GM19372 (cell line): ENCODE measurements at regions not wholly inside any gene's neighbourhood (a gene's known extent, or its start where the extent isn't known, plus 50 kb on each side); places are given as distances from the start of the nearest gene placed in this dataset.

Experiments used
- ATAC-seq: cut with Tn5 transposase; IDR thresholded peaks from one replicate; pipeline ENCODE4 v1.9.1; 2021; ENCODE audit warnings: mild to moderate bottlenecking, low read depth, moderate library complexity; ENCODE audit not compliant: unreplicated experiment

DNA sequence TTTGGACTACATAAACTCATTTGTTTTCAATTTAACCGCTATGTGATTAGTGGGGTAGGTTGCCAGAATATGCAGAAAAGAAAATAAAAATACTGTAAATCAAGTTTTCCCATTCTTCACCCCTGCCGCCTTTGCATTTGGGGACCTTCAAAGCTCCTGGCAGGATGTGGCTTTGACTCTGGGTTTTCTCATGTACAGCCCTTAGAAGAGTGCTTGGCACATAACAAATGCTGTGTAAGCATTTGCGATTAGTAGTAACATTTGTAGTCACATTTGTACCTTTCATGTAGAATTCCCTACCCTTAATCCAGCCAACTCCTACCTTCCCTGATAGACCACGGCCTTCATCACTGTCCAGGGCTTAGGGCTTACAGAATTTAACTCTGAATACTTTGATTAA, 262.6 kb downstream of the MREG start:
- no peak for ATAC-seq

DNA sequence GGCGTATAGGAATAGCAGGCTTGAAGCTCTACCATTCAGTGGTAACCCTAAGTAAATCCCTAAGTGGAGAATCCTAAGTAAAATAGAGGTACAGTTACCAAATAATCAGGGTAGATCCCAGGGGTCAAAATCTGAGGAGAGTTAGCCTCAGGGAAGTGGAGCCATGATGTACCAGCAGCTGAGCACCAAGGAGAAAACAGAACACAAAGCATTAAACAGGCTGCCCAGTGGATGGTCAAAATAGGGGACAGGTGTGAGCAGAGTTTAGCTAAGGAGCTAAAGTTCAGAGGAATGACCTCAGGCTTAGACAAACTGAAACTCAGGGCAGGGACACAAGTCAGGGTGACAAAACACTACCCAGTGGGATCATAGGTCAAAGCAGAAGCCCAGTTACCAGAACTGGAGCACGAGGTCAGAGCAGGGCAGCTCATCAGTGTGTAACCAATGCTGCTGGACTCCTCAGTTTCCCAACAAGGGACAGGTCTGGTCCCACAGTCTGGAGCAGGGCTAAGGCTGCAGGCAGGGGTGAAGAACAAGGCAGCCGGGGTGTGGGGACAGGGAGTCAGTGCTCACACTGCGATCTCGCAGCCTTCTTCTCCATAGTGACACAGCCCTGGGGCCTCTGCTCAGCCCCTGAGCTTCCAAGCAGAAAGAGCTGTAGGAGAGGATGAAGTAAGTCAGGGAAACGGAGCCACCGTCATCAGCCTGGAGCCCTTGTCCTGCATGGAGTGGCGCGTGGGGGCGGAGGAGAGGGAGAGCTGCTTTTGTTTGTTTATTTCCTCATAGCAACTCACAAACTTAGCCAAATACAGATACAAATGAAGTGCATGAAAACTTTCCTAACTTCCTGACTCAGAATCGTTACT, 264.0 kb downstream of the MREG start:
- no peak for ATAC-seq

DNA sequence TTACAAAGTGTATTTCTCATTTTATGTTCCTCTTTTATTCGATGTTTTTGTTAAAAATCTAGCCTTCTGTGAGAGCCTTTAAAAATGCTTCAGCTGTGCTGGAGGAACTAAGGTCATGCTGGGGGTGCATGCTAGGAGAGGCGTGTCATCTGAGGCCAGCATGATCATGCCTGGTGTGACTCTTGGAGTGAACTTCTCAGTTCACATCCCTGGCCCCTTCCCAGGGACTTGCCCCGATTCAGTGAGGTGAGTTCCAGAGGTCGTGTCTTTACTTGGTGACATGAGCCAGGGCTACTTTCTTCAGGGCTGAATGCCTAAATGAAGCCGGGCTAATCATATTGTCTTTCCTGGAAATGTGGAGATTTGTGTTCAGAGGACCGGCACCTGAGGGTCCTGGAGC, 264.9 kb downstream of the MREG start:
- no peak for ATAC-seq

DNA sequence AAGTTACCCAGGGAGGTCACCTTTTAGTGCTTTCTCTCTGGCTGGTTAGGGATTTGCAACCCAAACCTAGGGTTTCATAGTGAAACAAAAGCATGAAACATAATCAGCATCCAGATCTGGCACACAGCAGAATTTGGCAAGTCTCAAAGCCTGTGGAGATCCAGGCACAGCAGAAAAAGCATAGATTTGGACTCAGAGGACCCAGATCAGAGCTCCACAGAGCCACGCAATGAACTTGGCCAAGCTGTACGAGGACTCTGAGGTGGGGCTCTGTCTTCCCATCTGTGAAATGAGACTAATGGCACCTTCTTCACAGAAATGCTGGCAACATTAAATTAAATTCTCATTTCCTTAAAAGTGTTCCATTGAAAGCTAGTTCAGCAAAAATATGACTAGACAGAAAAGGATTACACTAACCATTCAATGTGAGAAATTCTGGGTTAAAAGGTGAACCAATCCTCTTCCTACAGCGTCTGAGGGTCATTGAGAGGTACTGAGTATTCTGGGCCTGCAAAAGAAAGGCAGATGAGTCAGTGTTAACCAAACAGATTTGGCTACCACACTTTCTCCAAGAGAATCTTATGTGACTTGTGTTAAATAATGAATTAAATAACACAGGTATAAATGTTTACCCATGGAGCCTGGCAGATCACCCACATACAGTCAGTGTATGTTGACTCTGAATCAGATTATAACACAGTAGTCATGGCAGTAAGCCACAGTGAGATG, 266.3 kb downstream of the MREG start:
- ATAC-seq, result no peak

DNA sequence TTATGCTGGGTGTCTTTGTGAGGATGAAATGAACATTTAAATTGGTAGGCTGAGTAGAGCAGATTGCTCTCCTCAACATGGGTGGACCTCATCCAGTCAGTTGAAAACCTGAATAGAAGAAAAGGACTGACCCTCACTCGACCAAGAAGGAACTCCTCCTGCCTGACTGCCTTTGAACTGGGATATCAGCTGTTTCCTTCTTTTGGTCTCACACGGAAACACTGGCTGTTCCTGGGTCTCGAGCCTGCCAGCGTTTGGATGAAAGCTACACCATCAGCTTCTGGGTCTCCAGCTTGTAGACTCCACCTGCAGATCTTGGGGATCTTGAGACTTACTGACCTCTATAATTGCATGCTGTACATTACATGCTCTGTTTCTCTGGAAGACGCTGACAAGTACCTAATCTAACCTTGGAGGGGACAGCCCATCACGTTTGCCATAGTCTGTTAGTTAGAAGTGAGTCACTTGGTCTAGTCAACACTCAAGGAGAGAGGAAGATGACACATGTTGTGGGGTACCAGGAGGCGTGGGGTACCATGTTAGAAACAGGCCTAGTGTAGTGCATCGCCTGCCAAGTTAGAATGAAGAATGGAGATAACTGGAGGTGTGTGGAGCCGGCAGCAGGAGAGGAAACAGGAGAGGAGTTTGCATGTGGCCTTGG, 267.0 kb downstream of the MREG start:
- no peak for ATAC-seq

DNA sequence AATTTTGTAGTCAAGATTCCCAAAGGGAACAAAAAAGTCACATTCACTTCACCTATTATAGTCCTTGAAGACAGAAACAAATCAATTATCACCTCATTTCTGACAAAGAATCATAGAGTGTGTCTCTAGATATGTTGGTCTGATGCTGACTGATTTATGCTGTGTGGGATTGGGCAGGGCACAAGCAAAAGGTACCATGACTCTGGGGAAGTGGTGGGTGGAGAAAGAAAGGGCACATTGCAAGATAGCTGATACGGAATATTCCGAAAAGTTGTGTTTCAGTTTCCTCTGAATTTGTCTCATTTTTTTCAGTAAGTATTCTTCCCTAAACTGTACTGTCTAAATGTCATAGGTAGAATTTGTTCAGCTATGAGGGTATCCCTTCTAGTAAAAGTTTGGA, 268.0 kb downstream of the MREG start:
- no peak for ATAC-seq

DNA sequence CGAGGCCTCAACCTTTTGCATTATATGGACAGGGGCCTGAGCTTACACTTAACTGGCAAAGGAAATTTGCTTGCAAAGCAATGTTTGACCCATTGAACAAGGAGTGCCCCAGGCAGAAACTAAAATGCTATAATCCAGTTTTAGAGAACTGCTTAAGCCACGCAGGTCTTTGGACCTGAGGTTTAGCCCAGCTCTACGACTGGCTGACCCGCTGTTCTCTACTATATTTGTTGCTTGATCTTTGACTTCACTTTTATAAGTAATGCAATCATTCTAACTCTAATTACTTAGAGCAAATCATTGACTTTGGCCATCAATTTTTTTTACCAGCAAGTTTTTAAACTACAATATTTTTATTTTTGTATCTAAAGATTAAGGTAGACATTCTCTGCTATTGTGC, 268.8 kb downstream of the MREG start:
- ATAC-seq, result no peak

DNA sequence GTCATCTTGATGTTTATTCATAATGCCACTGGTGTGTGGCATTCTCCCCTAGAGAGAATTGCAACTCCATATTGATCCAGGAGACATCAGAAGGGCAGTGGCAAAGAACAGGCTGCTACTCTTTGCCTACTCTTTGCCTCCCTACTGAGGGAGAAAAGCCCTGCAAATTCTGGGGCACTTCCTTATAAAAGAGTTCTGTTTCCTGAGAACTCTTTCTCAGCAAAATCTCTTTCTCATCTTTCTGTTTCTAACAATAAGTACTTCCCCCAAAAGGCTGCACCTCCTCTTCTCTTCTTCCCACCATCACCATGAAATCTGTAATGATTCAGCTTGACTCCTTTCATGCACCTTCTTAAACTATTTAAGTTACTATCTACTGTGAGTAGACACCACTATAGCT, 270.3 kb downstream of the MREG start:
- no peak for ATAC-seq

DNA sequence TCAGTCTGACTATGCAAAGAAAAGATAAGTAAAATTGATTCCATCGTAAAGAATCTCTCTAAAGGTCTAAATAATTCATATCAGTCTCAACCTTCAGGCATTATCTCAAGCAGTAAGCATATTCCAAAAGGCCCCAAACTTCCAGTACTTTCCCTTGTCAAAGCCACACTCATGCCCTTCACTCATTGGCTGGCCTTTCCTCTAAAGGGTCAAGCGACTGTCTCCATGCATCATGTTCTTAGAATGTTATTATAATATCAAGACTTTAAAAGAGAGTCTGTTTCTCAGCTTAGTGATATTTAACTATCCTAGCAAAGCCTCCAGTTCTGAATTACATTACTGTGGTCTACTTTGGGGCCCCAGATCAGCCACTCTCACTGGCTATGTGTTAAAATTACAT, 271.3 kb downstream of the MREG start:
- no peak for ATAC-seq

DNA sequence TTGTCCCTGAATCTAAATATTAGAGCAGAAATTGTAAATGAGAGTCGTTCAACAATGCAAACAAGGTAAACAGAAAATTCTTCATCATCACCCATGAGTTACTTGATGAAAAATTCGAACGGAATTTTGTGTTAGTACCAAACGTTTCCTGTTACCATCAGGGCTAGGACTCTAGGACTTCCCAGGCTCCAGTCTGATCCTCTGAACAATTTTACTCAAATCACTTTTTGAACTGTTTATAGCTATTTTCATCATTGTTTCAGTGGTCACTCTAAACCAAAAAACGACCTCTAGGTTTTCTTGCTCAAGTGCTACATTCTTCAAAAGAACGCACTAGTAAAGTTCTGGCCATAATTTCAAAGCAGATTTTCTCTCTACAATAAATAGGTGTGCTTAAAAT, 273.3 kb downstream of the MREG start:
- no peak for ATAC-seq

DNA sequence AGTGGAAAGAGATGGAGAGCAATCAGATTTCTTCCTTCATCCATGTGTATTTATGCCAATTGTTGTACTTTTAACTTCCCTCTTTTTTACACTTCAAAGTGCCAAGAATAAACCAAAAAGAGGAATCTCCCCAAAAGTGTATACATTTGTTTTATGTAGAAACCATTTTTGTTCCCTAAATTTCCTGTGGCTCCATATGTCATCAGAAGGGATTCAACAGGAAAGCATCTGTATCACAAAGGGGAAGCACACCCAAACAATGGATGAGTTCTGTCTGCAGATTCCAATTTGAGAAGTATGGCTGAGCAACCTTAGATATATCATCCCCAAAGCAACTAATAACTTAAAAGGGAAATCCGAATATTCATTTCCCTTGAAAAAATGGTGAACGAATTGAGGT, 275.0 kb downstream of the MREG start:
- no peak for ATAC-seq

DNA sequence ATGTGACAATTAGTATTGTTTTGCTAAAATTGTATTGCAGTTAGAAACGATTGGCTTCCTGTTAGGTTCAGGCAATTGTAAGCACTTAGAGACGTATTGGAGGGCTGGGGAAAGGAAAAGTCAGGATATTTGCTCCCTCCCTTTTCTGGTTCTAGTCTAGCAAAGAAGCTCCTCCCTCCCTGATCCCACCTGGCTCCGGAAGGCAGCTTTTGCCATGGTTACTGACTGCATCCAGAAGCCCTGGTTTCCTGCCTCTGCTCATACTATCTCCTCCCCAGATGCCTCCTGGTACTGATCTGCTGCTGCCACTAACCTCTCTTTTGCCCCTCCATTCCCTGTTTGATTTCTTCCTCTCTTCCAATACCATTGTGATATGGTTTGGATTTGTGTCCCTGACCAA, 275.9 kb downstream of the MREG start:
- ATAC-seq, result no peak

DNA sequence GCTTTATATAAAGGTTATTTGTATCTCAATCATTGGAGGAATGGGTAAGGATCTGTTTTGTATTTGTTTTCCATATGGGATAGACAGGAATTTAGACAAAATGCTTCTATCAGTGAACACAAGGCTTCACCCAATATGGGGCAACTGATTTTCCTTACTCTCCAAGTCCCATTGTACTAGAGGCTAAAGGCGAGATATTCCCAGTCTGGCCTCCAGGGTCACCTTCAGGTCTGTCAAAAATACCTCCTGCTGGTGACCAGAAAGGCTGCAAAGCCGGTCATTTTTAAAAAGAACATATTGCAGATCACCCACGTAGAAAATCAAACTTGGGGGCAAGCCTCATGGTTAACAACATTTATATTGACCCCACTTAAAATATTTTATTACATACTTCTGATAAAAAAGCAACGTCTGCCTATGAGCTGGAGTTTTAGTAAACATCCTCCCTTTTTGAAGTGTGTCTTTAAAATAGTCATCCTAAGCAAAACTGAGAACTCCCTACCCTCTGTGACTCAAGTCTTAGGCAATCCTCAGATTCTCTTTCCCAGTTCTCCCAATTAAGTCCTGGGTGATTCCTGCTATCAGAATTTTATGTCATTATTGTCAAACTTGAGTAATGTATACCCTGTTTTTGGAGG, 276.6 kb downstream of the MREG start:
- ATAC-seq, result no peak

DNA sequence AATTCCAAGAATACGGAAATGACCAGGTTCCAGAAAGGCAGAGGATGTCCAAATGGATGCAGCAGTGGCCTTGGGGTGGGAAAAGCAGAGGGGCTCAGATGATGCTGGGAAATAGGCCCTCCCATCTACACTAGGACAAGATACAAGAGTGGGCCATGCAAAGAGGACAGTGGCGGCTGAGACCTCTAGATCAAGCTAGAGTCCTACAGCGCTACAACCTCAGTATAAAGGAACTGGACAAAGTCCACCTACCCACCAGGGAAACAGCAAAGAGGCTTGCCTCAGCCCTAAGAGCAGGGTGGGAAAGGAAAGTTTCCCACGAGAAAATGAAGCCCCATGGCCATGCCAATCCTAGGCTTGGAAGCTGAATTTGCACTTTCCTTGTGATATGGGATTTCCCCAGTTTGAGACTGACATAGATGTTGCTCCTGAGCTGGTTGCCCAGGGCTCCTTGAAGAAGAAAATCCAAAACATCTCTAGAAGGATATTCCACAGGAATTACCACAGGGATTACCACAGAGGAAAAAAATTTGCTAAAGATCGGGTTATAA, 282.2 kb downstream of the MREG start:
- ATAC-seq, result no peak

DNA sequence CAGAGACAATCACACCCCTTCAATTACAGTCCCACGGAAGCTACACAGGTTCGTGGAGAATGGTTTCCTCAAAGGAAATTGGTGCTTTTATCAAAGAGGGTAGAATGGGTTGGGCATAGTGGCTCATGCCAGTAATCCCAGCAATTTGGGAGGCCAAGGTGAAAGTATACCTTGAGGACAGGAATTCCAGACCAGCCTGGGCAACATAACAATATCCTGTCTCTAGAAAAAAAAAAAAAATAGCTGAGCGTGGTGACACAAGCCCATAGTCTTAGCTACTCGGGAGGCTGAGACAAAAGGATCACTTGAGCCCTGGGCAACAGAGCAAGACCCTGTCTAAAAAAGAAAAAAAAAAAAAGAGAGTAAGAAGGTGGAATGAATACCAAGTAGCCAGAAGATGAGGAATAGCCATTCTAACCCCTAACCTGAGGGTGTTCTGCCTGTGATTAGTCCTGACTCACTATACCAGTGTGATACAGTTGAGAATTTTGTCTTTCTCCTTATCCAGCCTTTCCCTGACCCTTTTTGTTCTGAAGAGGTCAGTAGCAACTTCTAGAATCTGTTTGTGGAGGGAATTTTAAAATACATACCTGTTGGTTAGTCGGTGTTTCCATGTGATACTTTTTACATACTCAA, 283.2 kb downstream of the MREG start:
- no peak for ATAC-seq

DNA sequence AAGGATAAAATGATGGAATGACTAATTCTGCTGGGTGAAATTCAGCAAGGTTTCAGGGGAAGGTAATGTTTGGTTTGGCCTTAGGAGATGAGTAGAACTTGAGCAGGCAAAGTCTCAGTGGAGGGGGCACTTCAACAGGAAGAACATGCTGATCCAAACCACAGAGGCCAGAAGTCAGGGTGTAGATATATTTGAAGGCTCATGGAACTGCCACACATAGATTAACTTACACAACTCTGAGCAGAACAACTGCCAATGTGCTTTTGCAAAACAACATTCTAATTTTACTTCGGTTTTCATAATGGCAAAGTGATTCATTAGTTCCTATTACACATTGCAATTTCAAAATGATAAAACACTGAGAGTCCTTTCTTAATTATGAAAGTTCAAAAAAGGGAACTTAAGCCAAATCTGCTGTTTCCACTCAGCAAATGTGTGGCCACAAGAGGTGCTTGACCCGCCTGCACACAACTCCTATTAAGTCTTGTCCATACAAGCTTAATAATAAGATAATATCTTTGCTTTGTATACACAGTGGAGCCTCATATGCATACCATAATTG, 284.8 kb downstream of the MREG start:
- ATAC-seq, result peak; percentile 84

DNA sequence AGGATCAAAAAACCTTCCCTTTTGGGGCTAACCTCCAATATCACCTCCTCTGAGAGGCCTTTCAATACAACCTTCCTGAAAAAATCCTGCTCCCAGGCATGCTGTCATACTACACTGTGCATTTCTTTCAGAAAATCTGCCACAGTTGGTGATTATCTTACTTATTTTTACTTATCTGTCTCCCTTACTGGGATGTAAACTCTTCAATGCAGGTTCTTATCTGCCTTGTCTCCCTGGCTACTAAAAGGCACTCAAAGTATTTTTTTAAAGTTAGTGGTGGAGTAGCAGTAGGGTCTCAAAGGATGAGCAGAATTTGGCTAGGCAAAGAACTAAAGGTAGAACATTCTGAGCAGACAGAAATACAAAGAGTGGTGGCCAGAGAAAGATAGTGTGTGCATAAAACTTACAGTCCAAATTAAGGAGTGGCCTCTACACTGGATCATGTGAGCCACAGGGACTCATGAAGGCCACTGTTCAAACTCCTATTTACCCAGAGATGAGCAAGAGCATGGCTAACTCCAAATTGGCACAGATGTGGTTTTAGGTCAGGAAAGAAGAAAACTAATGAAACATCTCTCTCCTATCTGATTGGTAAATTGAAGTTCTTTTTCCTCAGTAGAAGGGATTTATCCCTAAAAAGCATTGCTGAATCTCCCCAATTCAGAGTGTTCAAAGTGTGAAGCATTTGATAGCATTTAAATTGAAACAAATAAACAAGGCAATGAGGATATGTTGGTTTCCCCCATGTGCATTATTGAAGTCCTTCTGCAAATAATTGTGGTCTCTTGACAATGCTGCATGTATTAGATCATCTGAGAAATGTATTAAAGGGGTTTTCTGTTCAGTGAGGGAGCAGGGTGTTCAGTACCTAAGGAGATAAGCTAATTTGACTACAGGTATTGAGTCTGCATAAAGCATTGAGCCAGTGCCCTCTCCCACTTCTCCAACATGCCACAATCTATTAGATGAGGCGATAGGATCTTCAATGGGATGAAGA, 285.5 kb downstream of the MREG start:
- ATAC-seq, result peak; percentile 7

DNA sequence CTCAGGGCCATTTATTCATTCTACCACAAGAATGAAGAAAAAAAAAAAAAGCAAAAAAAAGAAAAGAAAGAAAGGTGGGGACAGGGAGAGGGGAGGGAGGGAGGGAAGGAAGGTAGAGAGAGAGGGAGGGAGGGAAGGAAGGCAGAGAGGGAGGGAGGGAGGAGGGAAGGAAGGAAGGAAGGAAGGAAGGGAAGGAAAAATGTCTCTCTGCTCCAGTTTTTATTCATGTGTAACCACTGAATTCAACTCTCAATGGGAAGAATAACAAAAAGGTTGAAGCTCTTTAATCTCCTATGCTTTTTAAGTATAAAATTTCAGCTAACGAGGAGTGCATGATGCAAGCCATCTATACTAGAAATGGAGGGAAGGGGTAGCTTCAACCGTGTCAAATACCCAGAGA, 287.3 kb downstream of the MREG start:
- ATAC-seq, result no peak

DNA sequence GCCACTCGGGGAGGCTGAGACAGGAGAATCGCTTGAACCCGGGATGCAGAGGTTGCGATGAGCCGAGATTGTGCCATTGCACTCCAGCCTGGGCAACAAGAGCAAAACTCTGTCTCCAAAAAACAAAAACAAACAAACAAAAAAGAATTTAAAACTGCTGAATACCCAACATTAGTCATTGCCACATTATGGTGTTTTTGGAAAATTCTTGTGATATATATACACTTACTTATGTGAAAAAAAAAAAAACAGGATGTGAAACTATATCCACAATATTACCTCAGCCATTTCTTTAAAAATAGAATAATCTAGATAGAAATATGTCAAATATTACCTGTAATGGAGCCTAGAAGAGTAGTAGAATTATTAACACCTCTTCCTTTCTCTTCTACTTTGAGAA, 288.3 kb upstream of the FN1 start:
- ATAC-seq, result no peak
